Omental fat pad (tissue), 3 donors: ENCODE measurements at regions not wholly inside any gene's neighbourhood (a gene's known extent, or its start where the extent isn't known, plus 50 kb on each side); places are given as distances from the start of the nearest gene placed in this dataset.

Experiments used
- ATAC-seq: fragments of 150-250 bp; one replicate; pipeline ENCODE4 v1.9.1; 2016; ENCODE audit warnings: mild to moderate bottlenecking, moderate library complexity; ENCODE audit not compliant: low FRiP score
- DNase-seq: peaks from one replicate; pipeline ENCODE4 v3.0.0-alpha.2; 2019; ENCODE audit warnings: low spot score
- CTCF ChIP-seq, 3 donors: fragments of 450-650 bp; IDR thresholded peaks; one replicate each; pipeline ENCODE4 v1.5.1; 2016 to 2017; ENCODE audit warnings: antibody characterized with exemption in 3 of 3, mild to moderate bottlenecking in 3 of 3, moderate library complexity in 2 of 3

DNA sequence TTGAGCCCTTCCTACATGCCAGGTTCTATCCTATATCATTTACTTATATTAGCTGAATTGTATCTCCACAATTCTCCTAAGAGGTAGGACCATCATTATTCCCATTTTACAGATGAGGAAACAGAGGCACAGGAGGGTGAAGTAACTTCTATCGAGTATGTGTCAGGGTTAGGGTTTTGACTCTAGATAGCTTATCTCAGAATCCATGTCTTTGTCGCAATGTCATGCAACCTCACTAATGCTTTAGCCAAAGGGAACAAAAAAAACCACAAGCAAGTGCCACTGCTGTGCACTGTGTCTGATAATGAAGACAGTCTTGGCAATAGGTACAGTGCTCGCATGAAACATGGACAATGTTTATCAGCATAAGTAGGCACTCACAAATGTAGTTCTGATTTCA, 95.4 kb upstream of the CLDN14 start:
- TF ChIP-seq CTCF (IDR thresholded peaks at IDR 0.05): no peak
- ATAC-seq (no peak), DNase-seq (no peak)

DNA sequence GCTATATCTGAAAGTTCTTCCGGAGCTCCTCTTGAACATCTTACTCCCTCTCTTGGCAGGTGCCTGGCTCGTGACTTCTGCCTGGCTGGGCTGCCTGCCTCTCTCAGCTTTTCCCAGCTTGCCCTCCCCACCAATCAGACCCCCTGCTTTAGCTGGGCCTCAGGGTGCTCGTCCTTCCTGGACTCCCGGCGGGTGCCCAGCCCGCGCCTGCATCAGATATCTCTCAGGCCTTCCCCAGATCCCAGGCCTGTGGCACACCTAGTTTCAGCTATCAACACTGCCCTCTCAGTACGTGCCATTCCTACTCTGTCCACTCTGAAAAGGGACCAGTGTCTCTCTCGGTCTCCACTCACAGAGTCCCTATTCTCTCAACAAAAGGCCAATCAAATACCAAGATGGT, 96.5 kb upstream of the CLDN14 start:
- ATAC-seq: no peak
- TF ChIP-seq CTCF (IDR thresholded peaks at IDR 0.05): no peak
- no peak for DNase-seq

DNA sequence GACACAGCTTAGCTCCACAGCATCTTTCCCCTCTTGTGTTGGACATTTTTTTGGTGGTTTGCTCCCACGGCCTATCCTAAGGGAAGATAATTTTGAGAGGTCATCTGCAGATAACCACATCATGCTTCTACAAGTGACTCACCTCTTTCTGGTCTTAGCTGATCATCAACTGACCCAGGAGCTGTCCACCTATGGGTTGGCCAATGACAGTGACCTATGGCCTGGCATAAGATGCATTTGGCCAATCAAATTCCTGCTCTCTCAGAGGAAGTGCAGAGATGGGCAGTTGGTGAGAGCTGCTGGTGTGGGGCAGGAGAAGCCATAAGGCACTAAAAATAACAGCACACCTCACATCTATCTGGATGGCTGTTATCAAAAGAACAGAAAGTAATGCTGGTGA, 100.0 kb upstream of the CLDN14 start:
- TF ChIP-seq CTCF (IDR thresholded peaks at IDR 0.05): no peak
- ATAC-seq (no peak), DNase-seq (no peak)

GRCh38 chr21:36582271-36582670, 102.3 kb upstream of the CLDN14 start:
- no peak for ATAC-seq
- TF ChIP-seq CTCF (IDR thresholded peaks at IDR 0.05): no peak
- DNase-seq: no peak

DNA sequence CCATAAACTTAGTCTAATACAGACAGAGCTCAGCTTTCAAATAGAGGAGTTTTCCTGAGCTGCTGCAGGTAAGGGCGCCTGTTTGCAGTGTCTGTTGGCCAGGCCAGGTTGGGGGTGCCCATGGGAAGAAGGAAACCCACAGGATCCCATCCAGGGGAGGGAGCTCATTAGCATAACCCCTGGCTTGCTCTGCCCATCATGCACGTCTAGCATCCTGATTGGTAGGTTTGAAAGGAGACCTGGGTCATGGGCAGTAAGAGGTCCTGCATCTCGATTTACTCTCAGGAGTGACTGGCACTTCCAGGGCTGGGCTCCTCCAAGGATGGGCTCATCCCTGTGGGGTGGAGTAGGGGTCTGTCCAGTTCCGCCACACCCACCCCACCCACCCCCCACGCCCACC, 103.7 kb upstream of the CLDN14 start:
- no peak for TF ChIP-seq CTCF (IDR thresholded peaks at IDR 0.05)
- DNase-seq: no peak
- ATAC-seq: no peak

DNA sequence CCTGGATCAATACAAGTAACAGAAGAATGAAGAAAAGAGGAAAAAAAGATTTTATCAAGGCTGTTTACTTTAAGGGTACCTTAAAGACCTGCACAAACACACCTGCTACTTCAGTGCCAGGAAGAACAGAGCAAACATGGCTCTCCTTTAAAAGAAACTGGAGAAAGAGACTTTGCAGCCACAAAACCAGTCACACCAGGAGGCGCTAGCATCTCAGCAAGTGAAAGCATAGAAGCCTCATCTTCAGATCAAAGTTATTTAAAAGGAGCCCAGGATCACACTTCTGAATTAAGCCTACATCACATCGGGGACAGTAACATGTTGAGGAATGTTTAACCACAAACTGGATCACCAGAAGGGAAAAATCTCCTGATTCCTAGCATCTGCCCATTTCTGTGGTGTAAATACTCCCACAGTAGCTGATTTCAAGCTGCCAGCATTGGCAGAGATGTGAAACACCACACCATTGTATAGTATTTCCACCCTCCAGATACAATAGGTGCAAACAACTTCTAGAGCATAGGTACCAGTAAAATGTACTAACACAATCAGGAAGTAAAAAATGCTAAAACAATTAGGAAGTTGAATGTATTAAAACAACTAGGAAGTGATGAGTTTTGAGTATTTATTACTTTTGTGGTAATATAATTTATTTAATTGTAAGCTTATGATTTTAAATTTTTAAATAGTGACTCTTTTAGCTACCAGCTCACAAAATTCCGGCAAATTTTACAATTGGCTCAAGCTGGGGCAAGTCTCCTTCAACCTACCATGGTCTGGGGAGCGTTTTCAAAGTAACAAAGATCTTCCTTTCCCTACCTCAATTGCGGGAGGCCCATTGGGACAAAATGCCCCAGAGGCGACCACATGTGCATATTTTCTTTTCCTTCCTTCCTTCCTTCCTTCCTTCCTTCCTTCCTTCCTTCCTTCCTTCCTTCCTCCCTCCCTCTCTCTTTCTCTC, 105.3 kb upstream of the CLDN14 start:
- ATAC-seq: no peak
- TF ChIP-seq CTCF (IDR thresholded peaks at IDR 0.05): no peak
- DNase-seq: no peak

DNA sequence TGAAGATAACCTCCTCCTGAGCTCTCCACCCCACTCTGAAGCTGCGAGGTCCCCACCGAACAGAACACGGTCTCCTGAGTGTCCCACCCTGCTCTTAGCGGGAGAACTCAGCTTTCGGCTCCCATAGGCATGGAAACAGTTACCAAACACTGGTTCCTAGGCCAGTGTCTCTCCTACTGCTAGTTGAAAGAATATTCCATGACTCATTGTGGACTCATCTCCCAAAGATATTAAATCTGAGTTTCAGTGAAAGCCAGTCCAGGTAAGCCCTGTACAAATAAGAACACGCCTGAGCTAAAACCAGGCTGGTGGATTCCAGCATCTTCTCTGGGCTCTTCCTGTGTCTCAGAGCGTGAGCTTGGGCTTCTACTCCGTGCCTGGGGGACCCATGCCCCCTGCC, 107.5 kb upstream of the CLDN14 start:
- DNase-seq (no peak), ATAC-seq (no peak)
- no peak for TF ChIP-seq CTCF (IDR thresholded peaks at IDR 0.05)
